ENCODE measurements at regions not wholly inside any gene's neighbourhood (a gene's known extent, or its start where the extent isn't known, plus 50 kb on each side); places are given as distances from the start of the nearest gene placed in this dataset.
"Not testable (repeated sequence)": the region's sequence is repeated elsewhere in the genome, so short reads cannot be mapped to it uniquely, and the experiment has no call there.

- no peaks in the 10 kb centered on the region for H3K9me3 ChIP-seq (ENCODE audit: control insufficient read depth, low read length)
- DNase-seq (no peak), ATAC-seq (no peak)
- H3K27me3 ChIP-seq (ENCODE audit: control insufficient read depth, insufficient read depth), result no peaks in the 10 kb centered on the region
- no peak overlapping the region for H3K27ac ChIP-seq (ENCODE audit: low read length)
- WGBS, result 77% methylated on average over 5 of the region's 5 CpGs
- no peaks in the 10 kb centered on the region for H3K4me1 ChIP-seq (ENCODE audit: control insufficient read depth, insufficient read depth, low read length)
- H3K4me3 ChIP-seq (ENCODE audit: low read length), result no peak overlapping the region
- intact Hi-C loops (cut with DNase I), result no loop called here
Observed at GRCh38 chr18:56294484-56295183, 343.8 kb downstream of the TXNL1 start.

- no peak overlapping the region for H3K4me3 ChIP-seq (ENCODE audit: low read length)
- no peaks in the 10 kb centered on the region for H3K9me3 ChIP-seq (ENCODE audit: control insufficient read depth, low read length)
- ATAC-seq (no peak), DNase-seq (no peak)
- H3K4me1 ChIP-seq (ENCODE audit: control insufficient read depth, insufficient read depth, low read length), result no peaks in the 10 kb centered on the region
- WGBS, result 45% methylated on average over 4 of the region's 4 CpGs
- H3K27ac ChIP-seq (ENCODE audit: low read length), result no peak overlapping the region
- intact Hi-C loops (cut with DNase I), result no loop called here
- H3K27me3 ChIP-seq (ENCODE audit: control insufficient read depth, insufficient read depth), result no peaks in the 10 kb centered on the region
Observed at GRCh38 chr18:56291294-56291693, 347.1 kb downstream of the TXNL1 start.

- 60% methylated on average over 2 of the region's 2 CpGs for WGBS
- Histone ChIP-seq H3K27me3 (ENCODE audit: control insufficient read depth, insufficient read depth) (no peaks in the 10 kb centered on the region), H3K4me1 (ENCODE audit: control insufficient read depth, insufficient read depth, low read length) (no peaks in the 10 kb centered on the region), H3K9me3 (ENCODE audit: control insufficient read depth, low read length) (no peaks in the 10 kb centered on the region), H3K4me3 (ENCODE audit: low read length) (no peak overlapping the region), H3K27ac (ENCODE audit: low read length) (no peak overlapping the region)
- DNase-seq (no peak), ATAC-seq (no peak)
- intact Hi-C loops (cut with DNase I), result no loop called here
Observed at GRCh38 chr18:56289381-56289780, 349.0 kb downstream of the TXNL1 start.

GRCh38 chr18:56286775-56287325 is 351.5 kb downstream of the TXNL1 start:
- DNase-seq, result no peak
- intact Hi-C loops (cut with DNase I), result no loop called here
- Histone ChIP-seq H3K27me3 (ENCODE audit: control insufficient read depth, insufficient read depth) (no peaks in the 10 kb centered on the region), H3K9me3 (ENCODE audit: control insufficient read depth, low read length) (no peaks in the 10 kb centered on the region), H3K4me3 (ENCODE audit: low read length) (no peak overlapping the region), H3K27ac (ENCODE audit: low read length) (no peak overlapping the region), H3K4me1 (ENCODE audit: control insufficient read depth, insufficient read depth, low read length) (no peaks in the 10 kb centered on the region)
- no peak for ATAC-seq
- 66% methylated on average over 4 of the region's 4 CpGs for WGBS

- Histone ChIP-seq H3K27ac (ENCODE audit: low read length) (no peak overlapping the region), H3K9me3 (ENCODE audit: control insufficient read depth, low read length) (no peaks in the 10 kb centered on the region), H3K4me1 (ENCODE audit: control insufficient read depth, insufficient read depth, low read length) (no peaks in the 10 kb centered on the region), H3K27me3 (ENCODE audit: control insufficient read depth, insufficient read depth) (no peaks in the 10 kb centered on the region), H3K4me3 (ENCODE audit: low read length) (no peak overlapping the region)
- ATAC-seq, result no peak
- intact Hi-C loops (cut with DNase I), result no loop called here
- DNase-seq, result no peak
- 95% methylated on average over 9 of the region's 9 CpGs for WGBS
Observed at GRCh38 chr18:56285387-56286065, 352.9 kb downstream of the TXNL1 start.

- H3K27ac ChIP-seq (ENCODE audit: low read length), result no peak overlapping the region
- no peak overlapping the region for H3K4me3 ChIP-seq (ENCODE audit: low read length)
- H3K4me1 ChIP-seq (ENCODE audit: control insufficient read depth, insufficient read depth, low read length), result no peaks in the 10 kb centered on the region
- no peaks in the 10 kb centered on the region for H3K9me3 ChIP-seq (ENCODE audit: control insufficient read depth, low read length)
- DNase-seq, result no peak
- intact Hi-C loops (cut with DNase I), result no loop called here
- 78% methylated on average over 1 of the region's 1 CpG for WGBS
- ATAC-seq, result no peak
- no peaks in the 10 kb centered on the region for H3K27me3 ChIP-seq (ENCODE audit: control insufficient read depth, insufficient read depth)
Observed at GRCh38 chr18:56284319-56284718, 354.1 kb downstream of the TXNL1 start.

- ATAC-seq (no peak), DNase-seq (no peak)
- Histone ChIP-seq H3K9me3 (ENCODE audit: control insufficient read depth, low read length) (no peaks in the 10 kb centered on the region), H3K4me3 (ENCODE audit: low read length) (no peak overlapping the region), H3K27ac (ENCODE audit: low read length) (no peak overlapping the region), H3K4me1 (ENCODE audit: control insufficient read depth, insufficient read depth, low read length) (no peaks in the 10 kb centered on the region), H3K27me3 (ENCODE audit: control insufficient read depth, insufficient read depth) (no peaks in the 10 kb centered on the region)
- intact Hi-C loops (cut with DNase I), result no loop called here
Observed at GRCh38 chr18:56283316-56283715, 355.1 kb downstream of the TXNL1 start.

GRCh38 chr18:56282234-56283104 is 355.9 kb downstream of the TXNL1 start:
- no peak overlapping the region for H3K27ac ChIP-seq (ENCODE audit: low read length)
- WGBS, result 94% methylated on average over 8 of the region's 8 CpGs
- no peak overlapping the region for H3K4me3 ChIP-seq (ENCODE audit: low read length)
- ATAC-seq (no peak), DNase-seq (no peak)
- no peaks in the 10 kb centered on the region for H3K9me3 ChIP-seq (ENCODE audit: control insufficient read depth, low read length)
- intact Hi-C loops (cut with DNase I), result no loop called here
- no peaks in the 10 kb centered on the region for H3K27me3 ChIP-seq (ENCODE audit: control insufficient read depth, insufficient read depth)
- no peaks in the 10 kb centered on the region for H3K4me1 ChIP-seq (ENCODE audit: control insufficient read depth, insufficient read depth, low read length)

GRCh38 chr18:56279816-56280215 is 358.6 kb downstream of the TXNL1 start:
- H3K27ac ChIP-seq (ENCODE audit: low read length); H3K27me3 ChIP-seq (ENCODE audit: control insufficient read depth, insufficient read depth); DNase-seq; ATAC-seq; H3K9me3 ChIP-seq (ENCODE audit: control insufficient read depth, low read length); H3K4me1 ChIP-seq (ENCODE audit: control insufficient read depth, insufficient read depth, low read length); H3K4me3 ChIP-seq (ENCODE audit: low read length); intact Hi-C loops (cut with DNase I): not testable (repeated sequence)
- 79% methylated on average over 3 of the region's 3 CpGs for WGBS

- no peak overlapping the region for H3K4me3 ChIP-seq (ENCODE audit: low read length)
- H3K4me1 ChIP-seq (ENCODE audit: control insufficient read depth, insufficient read depth, low read length), result no peaks in the 10 kb centered on the region
- no peak overlapping the region for H3K27ac ChIP-seq (ENCODE audit: low read length)
- no peak for DNase-seq
- 78% methylated on average over 6 of the region's 6 CpGs for WGBS
- intact Hi-C loops (cut with DNase I), result no loop called here
- ATAC-seq, result no peak
- no peaks in the 10 kb centered on the region for H3K27me3 ChIP-seq (ENCODE audit: control insufficient read depth, insufficient read depth)
- H3K9me3 ChIP-seq (ENCODE audit: control insufficient read depth, low read length), result no peaks in the 10 kb centered on the region
Observed at GRCh38 chr18:56278421-56279003, 359.9 kb downstream of the TXNL1 start.

GRCh38 chr18:56276466-56276865 is 361.9 kb downstream of the TXNL1 start:
- 89% methylated on average over 3 of the region's 3 CpGs for WGBS
- Histone ChIP-seq H3K27ac (ENCODE audit: low read length) (no peak overlapping the region), H3K4me1 (ENCODE audit: control insufficient read depth, insufficient read depth, low read length) (no peaks in the 10 kb centered on the region), H3K27me3 (ENCODE audit: control insufficient read depth, insufficient read depth) (no peaks in the 10 kb centered on the region), H3K9me3 (ENCODE audit: control insufficient read depth, low read length) (no peaks in the 10 kb centered on the region), H3K4me3 (ENCODE audit: low read length) (no peak overlapping the region)
- intact Hi-C loops (cut with DNase I), result no loop called here
- no peak for ATAC-seq
- DNase-seq, result no peak
